IMR-90 (cell line): ENCODE measurements at regions not wholly inside any gene's neighbourhood (a gene's known extent, or its start where the extent isn't known, plus 50 kb on each side); places are given as distances from the start of the nearest gene placed in this dataset.
"Not testable (repeated sequence)": the region's sequence is repeated elsewhere in the genome, so short reads cannot be mapped to it uniquely, and the experiment has no call there.

Source experiments
- ATAC-seq: fragments of 200-7000 bp; cut with Tn5 transposase; 2 replicates; pipeline ENCODE4 v1.9.1; 2020; ENCODE audit warnings: low read depth, mild to moderate bottlenecking, moderate library complexity
- BruUV-seq: library from RNA; stranded (reverse); fragments of 400-500 nt; replicated peaks from 2 replicates; lab custom pipeline; 2021; lab: Mats Ljungman, UMichigan
- CTCF ChIA-PET: fragments of 300-600 bp; formaldehyde crosslinking; extraction: SDS; loops from one replicate; lab custom pipeline; 2021; ENCODE audit warnings: antibody characterized with exemption; lab: Yijun Ruan, JAX
- POLR2A ChIA-PET: fragments of 300-600 bp; sonication (Branson Sonifier 250); formaldehyde crosslinking; loops from one replicate; lab custom pipeline; 2022; ENCODE audit warnings: antibody characterized with exemption; ENCODE audit not compliant: unreplicated experiment; lab: Charles Lee
- DNase-seq: peaks from one replicate; pipeline ENCODE4 v3.0.0; 2013
- H2AFZ ChIP-seq: replicated peaks from 2 replicates; pipeline ENCODE3; 2013; ENCODE audit warnings: low read length, mild to moderate bottlenecking; ENCODE audit not compliant: poor library complexity
- H2AK5ac ChIP-seq: 2 replicates; pipeline ENCODE4 v1.6.1; 2013; ENCODE audit warnings: low read depth, low read length, inconsistent platforms
- H2AK9ac ChIP-seq: replicated peaks from 2 replicates; pipeline ENCODE3; 2013; ENCODE audit warnings: mild to moderate bottlenecking, low read depth, low read length, moderate library complexity; ENCODE audit not compliant: poor library complexity
- H2BK120ac ChIP-seq: 2 replicates; pipeline ENCODE4 v1.6.1; 2013; ENCODE audit warnings: low read depth, low read length, inconsistent platforms
- H2BK15ac ChIP-seq: 3 replicates; pipeline ENCODE4 v1.6.1; 2013; ENCODE audit warnings: low read depth, low read length, inconsistent platforms
- H2BK20ac ChIP-seq: 2 replicates; pipeline ENCODE4 v1.6.1; 2013; ENCODE audit warnings: low read depth, mild to moderate bottlenecking, inconsistent platforms, low read length, moderate library complexity
- H2BK5ac ChIP-seq: 2 replicates; pipeline ENCODE4 v1.6.1; 2013; ENCODE audit warnings: mild to moderate bottlenecking, low read depth, low read length, inconsistent platforms; ENCODE audit not compliant: poor library complexity, severe bottlenecking
- H3K14ac ChIP-seq: replicated peaks from 2 replicates; pipeline ENCODE4 v1.6.1; 2013; ENCODE audit warnings: low read depth, low read length, inconsistent platforms
- H3K18ac ChIP-seq: 2 replicates; pipeline ENCODE4 v1.6.1; 2013; ENCODE audit warnings: low read depth, low read length, control low read depth
- H3K23ac ChIP-seq: 2 replicates; pipeline ENCODE4 v1.6.1; 2013; ENCODE audit warnings: low read depth, low read length, inconsistent platforms
- H3K27ac ChIP-seq: 2 replicates; pipeline ENCODE4 v1.5.1; 2013; ENCODE audit warnings: mild to moderate bottlenecking, control low read depth, low read length; ENCODE audit not compliant: insufficient read depth
- H3K27me3 ChIP-seq: 2 replicates; pipeline ENCODE4 v1.6.1; 2013; ENCODE audit warnings: low read length; ENCODE audit not compliant: control insufficient read depth, insufficient read depth
- H3K36me3 ChIP-seq: 2 replicates; pipeline ENCODE4 v1.6.1; 2013; ENCODE audit warnings: low read length, mixed read lengths; ENCODE audit not compliant: control insufficient read depth, insufficient read depth
- H3K4ac ChIP-seq: 2 replicates; pipeline ENCODE4 v1.6.1; 2013; ENCODE audit warnings: low read depth, low read length, inconsistent platforms
- H3K4me1 ChIP-seq: 2 replicates; pipeline ENCODE4 v1.6.1; 2013; ENCODE audit warnings: low read length, mixed read lengths; ENCODE audit not compliant: control insufficient read depth, insufficient read depth
- H3K4me2 ChIP-seq: 2 replicates; pipeline ENCODE4 v1.6.1; 2013; ENCODE audit warnings: low read depth, mild to moderate bottlenecking, control low read depth, low read length, moderate library complexity
- H3K4me3 ChIP-seq: 2 replicates; pipeline ENCODE4 v1.5.1; 2013; ENCODE audit warnings: low read depth, mild to moderate bottlenecking, control low read depth, low read length, moderate library complexity; ENCODE audit not compliant: insufficient read depth
- H3K56ac ChIP-seq: 2 replicates; pipeline ENCODE4 v1.6.1; 2013; ENCODE audit warnings: low read length, inconsistent platforms; ENCODE audit not compliant: insufficient read depth; ENCODE audit errors: extremely low read depth
- H3K79me1 ChIP-seq, 2 experiments: 2 replicates each; pipeline ENCODE4 v1.6.1; 2013; ENCODE audit warnings: low read length in 2 of 2, inconsistent platforms in 1 of 2, low read depth in 1 of 2
- H3K9ac ChIP-seq: 2 replicates; pipeline ENCODE4 v1.6.1; 2013; ENCODE audit warnings: low read depth, low read length, control low read depth
- H3K9me1 ChIP-seq: 2 replicates; pipeline ENCODE4 v1.6.1; 2013; ENCODE audit warnings: low read length, inconsistent platforms; ENCODE audit not compliant: insufficient read depth
- H3K9me3 ChIP-seq: 2 replicates; pipeline ENCODE4 v1.6.1; 2013; ENCODE audit warnings: low read length; ENCODE audit not compliant: control insufficient read depth, insufficient read depth
- H4K20me1 ChIP-seq: 2 replicates; pipeline ENCODE4 v1.6.1; 2013; ENCODE audit warnings: low read length, inconsistent platforms; ENCODE audit not compliant: insufficient read depth
- H4K5ac ChIP-seq: 2 replicates; pipeline ENCODE4 v1.6.1; 2013; ENCODE audit warnings: mild to moderate bottlenecking, low read depth, low read length, control low read depth
- H4K8ac ChIP-seq, 2 experiments: 2 replicates each; pipeline ENCODE4 v1.6.1; 2013; ENCODE audit warnings: low read depth in 2 of 2, low read length in 2 of 2, control low read depth in 1 of 2, inconsistent platforms in 1 of 2
- H4K91ac ChIP-seq: 2 replicates; pipeline ENCODE4 v1.6.1; 2013; ENCODE audit warnings: low read depth, low read length, inconsistent platforms; ENCODE audit not compliant: insufficient read depth
- WGBS, 2 experiments: methylation state at CpG; one replicate each; pipeline versions ENCODE4 v1.1.5 to v1.1.7; 2013; ENCODE audit warnings: missing lambda C conversion rate in 2 of 2; ENCODE audit not compliant: insufficient read length in 1 of 2; ENCODE audit errors: extremely low coverage in 2 of 2; 5-methylcytosine and 5-hydroxymethylcytosine counted together
- dilution Hi-C: fragments of 300-500 bp; cut with HindIII; formaldehyde crosslinking; loops from one replicate; pipeline ENCODE4 v1.14.3; 2018; ENCODE audit warnings: low sequenced_read_pairs; ENCODE audit not compliant: unreplicated experiment
- in situ Hi-C: fragments of 300-500 bp; cut with MboI; formaldehyde crosslinking; loops from 3 replicates; pipeline ENCODE4 v1.14.3; 2019; ENCODE audit warnings: low sequenced_read_pairs, inconsistent platforms, mixed read lengths
- intact Hi-C: fragments of 100-400 bp; cut with micrococcal nuclease; formaldehyde crosslinking; loops from 2 replicates; pipeline ENCODE4 v1.10.0; 2022

DNA sequence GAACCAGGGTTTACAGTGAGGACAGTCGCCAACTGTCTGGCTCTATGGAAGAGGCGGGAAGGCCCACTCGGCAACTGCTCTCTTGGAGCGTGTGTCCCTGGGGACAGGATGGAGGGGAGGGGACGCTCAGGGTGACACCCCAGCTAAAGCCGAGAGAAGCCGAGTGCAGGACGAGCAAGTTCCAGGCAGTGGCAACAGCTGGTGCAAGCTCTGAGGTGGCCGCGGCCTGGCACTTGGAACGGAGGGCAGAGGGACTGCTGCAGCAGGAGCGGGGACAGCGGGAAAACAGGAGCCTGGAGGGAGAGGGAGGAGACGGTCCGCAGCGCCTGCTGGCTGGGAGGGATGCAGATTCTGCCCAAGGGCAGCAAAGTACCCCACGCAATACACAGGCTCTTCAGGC, 113.8 kb upstream of the CCZ1B start:
- H3K23ac ChIP-seq, H4K5ac ChIP-seq, H3K18ac ChIP-seq, intact Hi-C loops, H2AK9ac ChIP-seq, in situ Hi-C loops, H3K56ac ChIP-seq, H3K9ac ChIP-seq, H2AFZ ChIP-seq, H2BK5ac ChIP-seq, H3K9me3 ChIP-seq, H3K36me3 ChIP-seq, DNase-seq, H3K4me2 ChIP-seq, H2BK120ac ChIP-seq, POLR2A ChIA-PET, H2BK15ac ChIP-seq, H2AK5ac ChIP-seq, H4K20me1 ChIP-seq, H3K79me1 ChIP-seq, CTCF ChIA-PET, H3K4me1 ChIP-seq, H3K9me1 ChIP-seq, H3K14ac ChIP-seq, dilution Hi-C loops, ATAC-seq, H3K27ac ChIP-seq, H4K8ac ChIP-seq, H4K91ac ChIP-seq, H2BK20ac ChIP-seq, H3K4ac ChIP-seq, H3K27me3 ChIP-seq, H3K4me3 ChIP-seq, BruUV-seq: not testable (repeated sequence)
- no CpG with 5 or more reads among the region's 17 CpGs for WGBS, 2 experiments

DNA sequence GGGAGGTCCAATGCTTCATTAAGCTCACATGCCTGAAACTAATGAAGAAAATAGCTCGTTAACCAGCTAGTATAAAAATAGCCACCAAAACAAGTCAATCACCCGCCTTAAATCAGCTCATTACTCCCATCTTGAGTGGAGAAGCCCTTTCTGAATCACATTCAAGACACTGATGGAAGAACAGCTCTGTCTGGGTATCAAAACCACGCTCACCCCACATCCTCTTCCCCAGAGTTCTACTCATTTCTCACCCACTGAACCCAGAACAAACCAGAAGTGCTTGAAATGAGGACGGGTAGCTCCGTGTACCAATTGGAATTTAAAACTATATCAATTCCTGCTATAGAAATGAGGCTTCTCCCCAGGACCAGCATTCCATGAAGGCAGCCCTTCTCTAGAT, 120.8 kb upstream of the CCZ1B start:
- H2BK120ac ChIP-seq, intact Hi-C loops, H3K18ac ChIP-seq, H3K9me3 ChIP-seq, H4K5ac ChIP-seq, H4K8ac ChIP-seq, H3K4me3 ChIP-seq, H3K4ac ChIP-seq, H3K14ac ChIP-seq, H3K27me3 ChIP-seq, H4K91ac ChIP-seq, H2BK5ac ChIP-seq, H3K56ac ChIP-seq, H3K36me3 ChIP-seq, H2BK20ac ChIP-seq, H3K9ac ChIP-seq, H4K20me1 ChIP-seq, H3K27ac ChIP-seq, POLR2A ChIA-PET, in situ Hi-C loops, H3K4me1 ChIP-seq, H2AK9ac ChIP-seq, H3K23ac ChIP-seq, H3K9me1 ChIP-seq, H2AFZ ChIP-seq, BruUV-seq, dilution Hi-C loops, H3K79me1 ChIP-seq, ATAC-seq, H2BK15ac ChIP-seq, H3K4me2 ChIP-seq, DNase-seq, H2AK5ac ChIP-seq, CTCF ChIA-PET: not testable (repeated sequence)
- no CpG with 5 or more reads among the region's 5 CpGs for WGBS, 2 experiments
